Pancreas (tissue), 10 donors: ENCODE measurements at regions not wholly inside any gene's neighbourhood (a gene's known extent, or its start where the extent isn't known, plus 50 kb on each side); places are given as distances from the start of the nearest gene placed in this dataset.

Source experiments
- ATAC-seq, 4 donors: fragments of 200-7000 bp; cut with Tn5 transposase; one replicate each; pipeline versions ENCODE4 v1.8.0 to v1.9.1; 2020; ENCODE audit warnings: mild to moderate bottlenecking in 4 of 4, moderate library complexity in 4 of 4
- DNase-seq, 6 donors: peaks; one replicate each; pipeline ENCODE4 v3.0.0-alpha.2; 2020
- FAIRE-seq: peaks from 2 replicates; lab custom pipeline; 2012; peaks lifted over from hg19 to GRCh38; lab: Jason Lieb, UNC
- H3K27ac ChIP-seq, 4 donors: fragments of 200-600 bp; sonication (generic); 1 replicate in 3 of 4; 2 replicates in 1 of 4; pipeline versions ENCODE4 v1.5.0 to v1.8.0; 2020
- H3K27me3 ChIP-seq, 4 donors: fragments of 200-600 bp; one replicate each; pipeline ENCODE4 v1.8.0; 2021
- H3K36me3 ChIP-seq, 3 donors: fragments of 200-600 bp; sonication (generic) in 1 of 3; one replicate each; pipeline versions ENCODE4 v1.5.0 to v1.8.0; 2020 to 2021
- H3K4me1 ChIP-seq, 3 donors: fragments of 200-600 bp; one replicate each; pipeline ENCODE4 v1.8.0; 2021
- H3K4me3 ChIP-seq, 4 donors: fragments of 200-600 bp; sonication (generic) in 2 of 4; one replicate each; pipeline versions ENCODE4 v1.5.0 to v1.8.0; 2020 to 2021
- H3K9me3 ChIP-seq, 4 donors: fragments of 200-600 bp; one replicate each; pipeline ENCODE4 v1.8.0; 2021
- WGBS, 2 donors: extraction: QIAGEN DNeasy Blood & Tissue Kit; methylation state at CpG; one replicate each; pipeline ENCODE4 v1.1.7; 2013; 5-methylcytosine and 5-hydroxymethylcytosine counted together
- intact Hi-C, 3 donors: fragments of 100-400 bp; cut with DNase I; formaldehyde crosslinking; loops; one replicate each; pipeline versions ENCODE4 v1.11.1 to v1.14.2; 2022
- TF ChIP-seq, protein P1 (sequence below), 4 donors: fragments of 200-600 bp; sonication (generic) in 3 of 4; IDR thresholded peaks; one replicate each; pipeline versions ENCODE4 v1.5.0 to v1.8.0; 2021; ENCODE audit warnings: antibody characterized with exemption in 4 of 4
- donor health status: healthy with polysubstance abuse.
- donor health status: DM: no; HTN: no; CAD: no; lungs with moderate emphysema.
- donor health status: DM: no; HTN: no; CAD: no.
- donor health status: control.
- donor health status: control.
- donor health status: Bipolar disorder and iron deficiency.
- donor health status: DM: yes; HTN: yes; CAD: no.
- donor health status: DM: no; HTN: no; CAD: no.
- donor health status: DM: no; HTN: no; CAD: no.
- donor health status: DM: yes; HTN: yes; CAD: no.

DNA sequence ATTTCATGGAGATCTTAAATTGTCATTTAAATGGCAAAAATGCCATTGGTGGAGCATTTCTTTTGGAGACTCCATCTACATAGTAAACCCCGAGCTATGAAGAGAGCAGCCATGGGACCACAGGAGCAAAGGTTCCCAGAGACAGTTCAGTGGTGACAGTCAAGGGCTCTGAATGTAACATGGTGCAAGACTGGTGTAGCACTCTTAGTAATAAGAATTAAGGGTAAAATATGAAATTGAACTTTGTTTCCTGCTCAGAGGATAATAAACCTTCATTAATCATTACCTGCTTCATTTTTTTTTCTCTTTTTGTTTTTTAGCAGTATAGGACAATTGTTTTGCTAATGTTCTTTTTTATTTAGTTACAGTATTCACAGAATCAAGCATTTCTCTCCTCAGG is 717.5 kb upstream of the POM121L12 start:
- TF ChIP-seq, protein P1, sequence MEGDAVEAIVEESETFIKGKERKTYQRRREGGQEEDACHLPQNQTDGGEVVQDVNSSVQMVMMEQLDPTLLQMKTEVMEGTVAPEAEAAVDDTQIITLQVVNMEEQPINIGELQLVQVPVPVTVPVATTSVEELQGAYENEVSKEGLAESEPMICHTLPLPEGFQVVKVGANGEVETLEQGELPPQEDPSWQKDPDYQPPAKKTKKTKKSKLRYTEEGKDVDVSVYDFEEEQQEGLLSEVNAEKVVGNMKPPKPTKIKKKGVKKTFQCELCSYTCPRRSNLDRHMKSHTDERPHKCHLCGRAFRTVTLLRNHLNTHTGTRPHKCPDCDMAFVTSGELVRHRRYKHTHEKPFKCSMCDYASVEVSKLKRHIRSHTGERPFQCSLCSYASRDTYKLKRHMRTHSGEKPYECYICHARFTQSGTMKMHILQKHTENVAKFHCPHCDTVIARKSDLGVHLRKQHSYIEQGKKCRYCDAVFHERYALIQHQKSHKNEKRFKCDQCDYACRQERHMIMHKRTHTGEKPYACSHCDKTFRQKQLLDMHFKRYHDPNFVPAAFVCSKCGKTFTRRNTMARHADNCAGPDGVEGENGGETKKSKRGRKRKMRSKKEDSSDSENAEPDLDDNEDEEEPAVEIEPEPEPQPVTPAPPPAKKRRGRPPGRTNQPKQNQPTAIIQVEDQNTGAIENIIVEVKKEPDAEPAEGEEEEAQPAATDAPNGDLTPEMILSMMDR (IDR thresholded peaks at IDR 0.05) = no peak
- Histone ChIP-seq H3K4me3 (no peak overlapping the region), H3K4me1 (no peaks in the 10 kb centered on the region), H3K27ac (no peak overlapping the region), H3K36me3 (no peaks in the 10 kb centered on the region), H3K27me3 (no peaks in the 10 kb centered on the region), H3K9me3 (no peaks in the 10 kb centered on the region)
- WGBS, 2 donors = 60 to 80% methylated on average over 1 of the region's 1 CpG
- ATAC-seq (no peak), FAIRE-seq (no peak), DNase-seq (no peak)
- intact Hi-C loops = no loop called here

DNA sequence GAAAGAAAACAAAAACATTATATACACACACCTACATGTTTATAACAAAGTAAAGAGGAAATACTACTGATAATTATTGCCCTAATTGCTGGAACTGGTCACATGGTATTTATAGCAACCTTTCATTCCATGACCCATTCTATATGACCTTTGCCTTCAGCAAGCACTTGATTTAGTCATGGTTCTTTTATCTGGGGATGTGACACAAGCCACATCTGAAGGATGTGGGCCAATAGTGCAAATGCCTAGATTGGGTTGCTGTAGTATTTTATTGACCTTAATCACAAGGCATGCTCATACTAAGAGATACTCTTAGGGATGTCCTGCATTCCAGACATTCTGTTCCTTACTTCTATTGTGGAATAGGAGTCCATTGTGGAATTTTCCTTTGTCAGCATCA is 723.5 kb upstream of the POM121L12 start:
- TF ChIP-seq, protein P1 (IDR thresholded peaks at IDR 0.05) = no peak
- no peaks in the 10 kb centered on the region for H3K4me1 ChIP-seq
- no peaks in the 10 kb centered on the region for H3K9me3 ChIP-seq
- DNase-seq = no peak
- no peak for ATAC-seq
- intact Hi-C loops = no loop called here
- H3K4me3 ChIP-seq = no peak overlapping the region
- FAIRE-seq = no peak
- H3K36me3 ChIP-seq = no peaks in the 10 kb centered on the region
- no peak overlapping the region for H3K27ac ChIP-seq
- H3K27me3 ChIP-seq = no peaks in the 10 kb centered on the region

DNA sequence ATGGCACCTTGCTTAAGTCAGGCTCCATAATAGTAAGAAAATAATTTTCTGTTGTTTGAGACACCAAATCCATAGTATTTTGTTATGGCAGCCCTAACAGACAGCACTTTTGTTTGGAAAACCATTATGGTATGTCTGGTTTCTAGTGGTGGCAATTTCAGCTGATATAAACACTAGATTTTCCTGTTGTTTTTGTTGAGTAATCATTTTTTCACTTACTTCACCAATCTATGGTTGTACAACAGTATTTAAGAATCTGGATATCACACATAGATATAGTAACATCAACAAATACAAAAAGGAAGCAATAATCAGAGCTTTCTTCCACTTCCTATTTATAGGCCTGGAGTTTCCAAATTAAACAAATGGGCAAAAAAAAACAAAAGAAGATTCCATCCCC is 725.8 kb upstream of the POM121L12 start:
- Histone ChIP-seq H3K27me3 (no peaks in the 10 kb centered on the region), H3K27ac (no peak overlapping the region), H3K9me3 (no peaks in the 10 kb centered on the region), H3K4me1 (no peaks in the 10 kb centered on the region), H3K36me3 (no peaks in the 10 kb centered on the region), H3K4me3 (no peak overlapping the region)
- TF ChIP-seq, protein P1 (IDR thresholded peaks at IDR 0.05) = no peak
- DNase-seq (no peak), FAIRE-seq (no peak), ATAC-seq (no peak)
- intact Hi-C loops = no loop called here

DNA sequence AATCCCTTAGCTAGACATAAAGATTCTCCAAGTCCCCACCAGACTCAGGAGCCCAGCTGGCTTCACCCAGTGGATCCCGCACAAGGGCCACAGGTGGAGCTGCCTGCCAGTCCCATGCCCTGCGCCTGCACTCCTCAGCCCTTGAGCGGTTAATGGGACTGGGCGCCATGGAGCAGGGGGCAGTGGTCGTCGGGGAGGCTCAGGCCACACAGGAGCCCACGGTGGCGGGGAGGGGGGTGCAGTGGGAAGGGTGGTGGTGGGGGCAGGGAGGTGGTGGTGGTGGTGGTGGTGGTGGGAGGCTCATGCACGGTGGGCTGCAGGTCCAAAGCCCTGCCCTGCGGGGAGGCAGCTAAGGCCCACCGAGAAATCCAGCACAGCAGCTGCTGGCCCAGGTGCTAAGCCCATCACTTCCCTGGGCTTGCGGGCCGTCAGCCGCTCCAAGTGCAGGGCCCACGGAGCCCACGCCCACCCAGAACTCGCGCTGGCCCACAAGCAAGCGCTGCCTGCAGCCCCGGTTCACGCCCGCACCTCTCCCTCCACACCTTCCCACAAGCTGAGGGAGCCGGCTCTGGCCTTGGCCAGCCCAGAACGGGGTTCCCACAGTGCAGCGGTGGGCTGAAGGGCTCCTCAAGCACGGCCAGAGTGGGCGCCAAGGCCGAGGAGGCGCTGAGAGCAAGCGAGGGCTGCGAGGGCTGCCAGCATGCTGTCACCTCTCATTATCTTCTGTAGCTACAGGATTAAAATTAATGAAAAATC is 732.5 kb upstream of the POM121L12 start:
- Histone ChIP-seq H3K36me3 (no peaks in the 10 kb centered on the region), H3K27ac (no peak overlapping the region), H3K4me3 (no peak overlapping the region), H3K9me3 (no peaks in the 10 kb centered on the region), H3K4me1 (no peaks in the 10 kb centered on the region), H3K27me3 (no peaks in the 10 kb centered on the region)
- FAIRE-seq (no peak), DNase-seq (peak in 2 of 6 donors; percentile 14 to 69), ATAC-seq (no peak)
- intact Hi-C loops = no loop called here
- 81 to 93% methylated on average over 26 to 31 of the region's 31 CpGs for WGBS, 2 donors
- TF ChIP-seq, protein P1 (IDR thresholded peaks at IDR 0.05) = no peak

DNA sequence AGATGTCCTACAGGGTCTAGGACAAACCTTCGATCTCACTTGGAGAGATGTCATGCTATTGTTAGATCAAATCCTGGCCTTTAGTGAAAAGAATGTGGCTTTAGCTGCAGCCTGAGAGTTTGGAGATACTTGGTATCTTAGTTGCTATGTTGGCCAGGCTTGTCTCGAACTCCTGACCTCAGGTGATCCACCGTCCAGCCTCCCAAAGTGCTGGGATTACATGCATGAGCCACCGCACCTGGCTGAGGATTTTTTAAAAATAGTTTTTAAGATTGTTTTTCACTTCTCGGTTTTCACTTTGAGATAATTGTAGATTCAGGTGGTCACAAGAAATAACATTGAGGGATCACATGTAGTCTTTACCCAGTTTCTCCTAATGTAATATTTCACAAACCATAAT is 738.3 kb upstream of the POM121L12 start:
- TF ChIP-seq, protein P1 (IDR thresholded peaks at IDR 0.05) = no peak
- 62 to 70% methylated on average over 5 of the region's 5 CpGs for WGBS, 2 donors
- Histone ChIP-seq H3K9me3 (no peaks in the 10 kb centered on the region), H3K36me3 (no peaks in the 10 kb centered on the region), H3K4me3 (no peak overlapping the region), H3K27ac (no peak overlapping the region), H3K4me1 (no peaks in the 10 kb centered on the region), H3K27me3 (no peaks in the 10 kb centered on the region)
- FAIRE-seq (no peak), ATAC-seq (no peak), DNase-seq (no peak)
- intact Hi-C loops = no loop called here
